Central memory CD4-positive, alpha-beta T cell (primary cell): ENCODE measurements at regions not wholly inside any gene's neighbourhood (a gene's known extent, or its start where the extent isn't known, plus 50 kb on each side); places are given as distances from the start of the nearest gene placed in this dataset.
"Not testable (repeated sequence)": the region's sequence is repeated elsewhere in the genome, so short reads cannot be mapped to it uniquely, and the experiment has no call there.

Experiments used
- DNase-seq: peaks from one replicate; pipeline ENCODE4 v3.0.0; 2022

- DNase-seq: no peak
These were observed 382.9 kb downstream of the OLFM4 start for GRCh38 chr13:53411463-53411862.

GRCh38 chr13:53415135-53415534, 386.5 kb downstream of the OLFM4 start:
- DNase-seq: no peak

- no peak for DNase-seq
These were observed 389.0 kb downstream of the OLFM4 start for GRCh38 chr13:53417601-53418000.

- DNase-seq: no peak
These were observed 393.8 kb downstream of the OLFM4 start for GRCh38 chr13:53422415-53422814.

GRCh38 chr13:53436396-53436795, 407.8 kb downstream of the OLFM4 start:
- no peak for DNase-seq

GRCh38 chr13:53439439-53440225, 411.0 kb downstream of the OLFM4 start:
- no peak for DNase-seq

GRCh38 chr13:53442979-53443378, 414.4 kb downstream of the OLFM4 start:
- no peak for DNase-seq

- DNase-seq: no peak
These were observed 417.1 kb downstream of the OLFM4 start for GRCh38 chr13:53445686-53446085.

- DNase-seq: no peak
These were observed 418.8 kb downstream of the OLFM4 start for GRCh38 chr13:53447456-53447855.

GRCh38 chr13:53447863-53448262, 419.2 kb downstream of the OLFM4 start:
- DNase-seq: no peak

GRCh38 chr13:53452263-53452808, 423.7 kb downstream of the OLFM4 start:
- DNase-seq: not testable (repeated sequence)

- DNase-seq: no peak
These were observed 432.2 kb downstream of the OLFM4 start for GRCh38 chr13:53460796-53461195.

GRCh38 chr13:53463106-53463505, 434.5 kb downstream of the OLFM4 start:
- no peak for DNase-seq

- no peak for DNase-seq
These were observed 438.0 kb downstream of the OLFM4 start for GRCh38 chr13:53466576-53466975.

GRCh38 chr13:53473397-53473796, 444.8 kb downstream of the OLFM4 start:
- DNase-seq: no peak

- no peak for DNase-seq
These were observed 446.3 kb downstream of the OLFM4 start for GRCh38 chr13:53474878-53475277.

GRCh38 chr13:53490752-53491151, 462.1 kb downstream of the OLFM4 start:
- DNase-seq: no peak

GRCh38 chr13:53494406-53494805, 465.8 kb downstream of the OLFM4 start:
- no peak for DNase-seq

- DNase-seq: no peak
These were observed 471.0 kb downstream of the OLFM4 start for GRCh38 chr13:53499576-53500133.

GRCh38 chr13:53501387-53501786, 472.8 kb downstream of the OLFM4 start:
- no peak for DNase-seq

GRCh38 chr13:53507741-53508140, 479.1 kb downstream of the OLFM4 start:
- DNase-seq: no peak

- DNase-seq: no peak
These were observed 484.0 kb downstream of the OLFM4 start for GRCh38 chr13:53512635-53513034.

GRCh38 chr13:53513226-53513625, 484.6 kb downstream of the OLFM4 start:
- DNase-seq: no peak

- no peak for DNase-seq
These were observed 491.5 kb downstream of the OLFM4 start for GRCh38 chr13:53520132-53520531.
